GM20000 (cell line): ENCODE measurements at regions not wholly inside any gene's neighbourhood (a gene's known extent, or its start where the extent isn't known, plus 50 kb on each side); places are given as distances from the start of the nearest gene placed in this dataset.

Experiments used
- DNase-seq: peaks from one replicate; pipeline ENCODE4 v3.0.0; 2012; ENCODE audit warnings: low spot score
- CTCF ChIP-seq: IDR thresholded peaks from 2 replicates; pipeline ENCODE4 v1.5.1; 2012; ENCODE audit warnings: mild to moderate bottlenecking, control low read depth; ENCODE audit errors: extremely low read depth, missing control alignments

DNA sequence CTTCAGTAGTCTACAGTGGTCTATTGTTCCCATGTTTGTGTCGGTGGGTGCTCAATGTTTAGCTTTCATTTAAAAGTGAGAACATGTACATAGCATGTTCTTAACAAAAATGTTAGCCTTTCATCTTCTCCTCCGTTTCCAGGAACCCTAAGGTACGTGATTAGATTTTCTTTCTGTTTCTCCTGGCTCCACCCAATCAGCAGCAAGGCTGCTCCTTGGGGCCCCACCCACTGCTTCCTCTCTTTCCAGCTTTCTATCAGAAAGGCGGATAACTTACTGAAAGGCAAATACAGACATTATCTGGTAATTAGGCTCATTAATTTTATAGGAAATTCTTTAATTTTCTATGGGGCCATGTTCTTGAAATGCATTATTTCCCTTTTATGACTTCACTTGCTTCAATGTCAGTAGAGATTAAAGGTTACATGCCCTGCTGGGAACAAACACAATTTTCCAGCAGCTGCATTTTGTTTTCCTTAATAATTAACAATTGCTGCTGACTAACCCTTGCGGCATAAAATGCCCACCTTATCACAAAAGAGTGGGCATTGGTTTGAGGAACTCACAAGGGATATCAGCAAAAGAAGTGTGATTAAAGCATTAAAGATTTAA is 324.9 kb upstream of the SNX7 start:
- DNase-seq, result no peak
- TF ChIP-seq CTCF, result no peak

DNA sequence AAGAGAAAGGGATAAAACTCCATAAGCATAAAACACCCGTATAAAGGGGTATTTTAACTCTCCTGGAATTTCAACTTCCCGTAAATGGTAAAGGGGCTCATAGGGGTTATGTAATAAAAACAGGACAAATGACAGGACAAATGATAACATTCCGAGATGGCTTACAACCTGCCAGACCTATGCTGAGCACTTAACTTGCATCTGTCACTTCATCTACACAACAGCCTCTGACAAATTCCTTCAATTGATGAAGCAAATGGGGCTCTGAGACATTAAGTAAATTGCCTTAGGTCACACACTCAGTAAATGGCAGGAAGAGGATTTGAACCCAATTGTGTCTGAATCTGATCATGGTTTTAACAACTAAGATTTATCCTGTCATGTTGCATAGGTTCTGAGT is 327.6 kb upstream of the SNX7 start:
- DNase-seq, result no peak
- TF ChIP-seq CTCF, result no peak

DNA sequence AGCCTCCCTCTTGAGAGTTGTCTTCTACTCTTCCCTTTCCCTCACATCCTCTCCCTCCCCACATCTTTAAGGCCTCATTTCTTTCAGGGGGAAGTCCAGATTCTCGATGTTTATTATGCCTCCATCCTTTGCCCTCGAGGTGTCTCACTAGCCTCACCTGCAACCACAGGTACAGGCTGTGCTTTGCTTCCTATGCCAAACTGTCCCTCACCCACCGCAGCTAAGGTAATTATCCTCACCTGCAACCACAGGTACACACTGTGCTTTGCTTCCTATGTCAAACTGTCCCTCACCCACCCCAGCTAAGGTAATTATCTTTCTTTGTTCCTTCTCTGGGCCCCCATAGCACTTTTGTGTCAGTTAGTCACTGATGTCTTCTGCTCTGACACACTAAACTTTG is 328.1 kb upstream of the SNX7 start:
- no peak for TF ChIP-seq CTCF
- no peak for DNase-seq

- no peak for TF ChIP-seq CTCF
- DNase-seq, result no peak
Measured at GRCh38 chr1:98331718-98332311, 329.7 kb upstream of the SNX7 start.

- no peak for TF ChIP-seq CTCF
- no peak for DNase-seq
Measured at GRCh38 chr1:98331243-98331642, 330.3 kb upstream of the SNX7 start.

GRCh38 chr1:98330224-98330623 is 331.3 kb upstream of the SNX7 start:
- DNase-seq, result no peak
- TF ChIP-seq CTCF, result no peak

GRCh38 chr1:98328855-98329254 is 332.7 kb upstream of the SNX7 start:
- TF ChIP-seq CTCF, result no peak
- DNase-seq, result no peak
